ENCODE measurements at regions not wholly inside any gene's neighbourhood (a gene's known extent, or its start where the extent isn't known, plus 50 kb on each side); places are given as distances from the start of the nearest gene placed in this dataset.
"Not testable (repeated sequence)": the region's sequence is repeated elsewhere in the genome, so short reads cannot be mapped to it uniquely, and the experiment has no call there.

- not testable (repeated sequence) for TF ChIP-seq POLR2A, CTCF (IDR thresholded peaks at IDR 0.05)
These were observed 127.1 kb downstream of the OTOP1 start for GRCh38 chr4:4099610-4100009.
